Choroid plexus epithelial cell (primary cell): ENCODE measurements at regions not wholly inside any gene's neighbourhood (a gene's known extent, or its start where the extent isn't known, plus 50 kb on each side); places are given as distances from the start of the nearest gene placed in this dataset.

Experiments
- DNase-seq: peaks from one replicate; pipeline ENCODE4 v3.0.0-alpha.2; 2010; ENCODE audit warnings: low read depth
- H3K4me3 ChIP-seq: 2 replicates; pipeline ENCODE4 v1.5.1; 2011; ENCODE audit warnings: low read depth, mild to moderate bottlenecking, control low read depth, low read length, moderate library complexity
- CTCF ChIP-seq: conservative IDR thresholded peaks from 2 replicates; pipeline ENCODE4 v1.5.1; 2011; ENCODE audit warnings: low read depth, mild to moderate bottlenecking, control low read depth, inconsistent platforms, low read length, moderate library complexity

GRCh38 chr6:71592643-71593042 lies 293.7 kb upstream of the RIMS1 start:
- TF ChIP-seq CTCF: no peak
- H3K4me3 ChIP-seq: no peak overlapping the region
- DNase-seq: no peak

GRCh38 chr6:71599359-71599758 lies 287.0 kb upstream of the RIMS1 start:
- no peak for DNase-seq
- no peak overlapping the region for H3K4me3 ChIP-seq
- no peak for TF ChIP-seq CTCF

GRCh38 chr6:71602385-71603007 lies 283.9 kb upstream of the RIMS1 start:
- TF ChIP-seq CTCF: no peak
- DNase-seq: no peak
- no peak overlapping the region for H3K4me3 ChIP-seq

GRCh38 chr6:71603021-71603420 lies 283.3 kb upstream of the RIMS1 start:
- TF ChIP-seq CTCF: no peak
- no peak for DNase-seq
- no peak overlapping the region for H3K4me3 ChIP-seq

- DNase-seq: no peak
- TF ChIP-seq CTCF: no peak
- no peak overlapping the region for H3K4me3 ChIP-seq
These were observed 277.7 kb upstream of the RIMS1 start for GRCh38 chr6:71608646-71609045.

GRCh38 chr6:71619836-71620235 lies 266.5 kb upstream of the RIMS1 start:
- no peak overlapping the region for H3K4me3 ChIP-seq
- TF ChIP-seq CTCF: no peak
- DNase-seq: no peak

GRCh38 chr6:71621918-71622519 lies 264.3 kb upstream of the RIMS1 start:
- DNase-seq: peak; percentile 31
- H3K4me3 ChIP-seq: no peak overlapping the region
- peak; percentile 61 for TF ChIP-seq CTCF
